NB4 (cell line): ENCODE measurements at regions not wholly inside any gene's neighbourhood (a gene's known extent, or its start where the extent isn't known, plus 50 kb on each side); places are given as distances from the start of the nearest gene placed in this dataset.

Experiments used
- DNase-seq: peaks from one replicate; pipeline ENCODE4 v3.0.0; 2010; ENCODE audit warnings: low read depth
- H3K4me3 ChIP-seq: one replicate; pipeline ENCODE4 v1.5.1; 2011; ENCODE audit warnings: mild to moderate bottlenecking, low read depth, low read length, moderate library complexity
- MYC ChIP-seq: IDR thresholded peaks from 2 replicates; pipeline ENCODE4 v1.6.1; 2011; ENCODE audit warnings: low read depth, low read length
- POLR2A ChIP-seq: IDR thresholded peaks from 2 replicates; pipeline ENCODE4 v1.6.1; 2011; ENCODE audit warnings: mild to moderate bottlenecking; ENCODE audit not compliant: insufficient read length; ENCODE audit errors: extremely low read depth
- TF ChIP-seq, protein P1 (sequence below): IDR thresholded peaks from one replicate; pipeline ENCODE4 v1.5.1; 2012; ENCODE audit warnings: low read depth, low read length
- TF ChIP-seq, protein P2 (sequence below): IDR thresholded peaks from 2 replicates; pipeline ENCODE4 v1.6.1; 2011; ENCODE audit warnings: low read depth, low read length

DNA sequence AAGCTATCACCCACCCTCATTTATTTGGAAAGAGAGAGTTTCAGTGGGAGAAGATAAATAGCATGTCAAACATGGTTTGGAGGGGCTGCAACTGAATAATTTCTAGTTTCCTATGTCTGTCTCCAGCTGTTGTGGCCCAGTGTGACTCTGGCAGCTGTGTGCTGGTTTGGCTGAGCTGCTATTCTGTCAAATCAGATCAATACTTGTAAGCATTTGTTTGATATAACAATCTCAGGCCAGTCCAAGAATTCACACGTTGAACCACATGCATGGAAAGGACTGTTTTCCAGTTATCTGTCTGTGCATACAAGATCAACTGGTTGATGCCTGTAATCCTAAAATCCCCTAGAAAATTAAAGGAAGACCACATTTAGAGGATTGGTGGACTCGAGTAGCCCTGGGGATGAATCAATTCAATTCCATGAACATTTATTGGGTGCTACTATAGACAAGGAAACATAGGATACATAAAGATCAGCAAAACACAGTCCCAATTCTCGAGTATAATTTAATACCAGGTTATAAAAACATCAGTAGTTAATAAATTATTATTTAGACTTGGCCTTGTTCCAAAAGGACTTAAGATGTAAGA, 209.0 kb upstream of the PARD3B start:
- no peak for DNase-seq
- TF ChIP-seq, protein P1, sequence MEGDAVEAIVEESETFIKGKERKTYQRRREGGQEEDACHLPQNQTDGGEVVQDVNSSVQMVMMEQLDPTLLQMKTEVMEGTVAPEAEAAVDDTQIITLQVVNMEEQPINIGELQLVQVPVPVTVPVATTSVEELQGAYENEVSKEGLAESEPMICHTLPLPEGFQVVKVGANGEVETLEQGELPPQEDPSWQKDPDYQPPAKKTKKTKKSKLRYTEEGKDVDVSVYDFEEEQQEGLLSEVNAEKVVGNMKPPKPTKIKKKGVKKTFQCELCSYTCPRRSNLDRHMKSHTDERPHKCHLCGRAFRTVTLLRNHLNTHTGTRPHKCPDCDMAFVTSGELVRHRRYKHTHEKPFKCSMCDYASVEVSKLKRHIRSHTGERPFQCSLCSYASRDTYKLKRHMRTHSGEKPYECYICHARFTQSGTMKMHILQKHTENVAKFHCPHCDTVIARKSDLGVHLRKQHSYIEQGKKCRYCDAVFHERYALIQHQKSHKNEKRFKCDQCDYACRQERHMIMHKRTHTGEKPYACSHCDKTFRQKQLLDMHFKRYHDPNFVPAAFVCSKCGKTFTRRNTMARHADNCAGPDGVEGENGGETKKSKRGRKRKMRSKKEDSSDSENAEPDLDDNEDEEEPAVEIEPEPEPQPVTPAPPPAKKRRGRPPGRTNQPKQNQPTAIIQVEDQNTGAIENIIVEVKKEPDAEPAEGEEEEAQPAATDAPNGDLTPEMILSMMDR, result no peak
- TF ChIP-seq POLR2A (no peak), MYC (no peak)
- TF ChIP-seq, protein P2, sequence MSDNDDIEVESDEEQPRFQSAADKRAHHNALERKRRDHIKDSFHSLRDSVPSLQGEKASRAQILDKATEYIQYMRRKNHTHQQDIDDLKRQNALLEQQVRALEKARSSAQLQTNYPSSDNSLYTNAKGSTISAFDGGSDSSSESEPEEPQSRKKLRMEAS, result no peak

DNA sequence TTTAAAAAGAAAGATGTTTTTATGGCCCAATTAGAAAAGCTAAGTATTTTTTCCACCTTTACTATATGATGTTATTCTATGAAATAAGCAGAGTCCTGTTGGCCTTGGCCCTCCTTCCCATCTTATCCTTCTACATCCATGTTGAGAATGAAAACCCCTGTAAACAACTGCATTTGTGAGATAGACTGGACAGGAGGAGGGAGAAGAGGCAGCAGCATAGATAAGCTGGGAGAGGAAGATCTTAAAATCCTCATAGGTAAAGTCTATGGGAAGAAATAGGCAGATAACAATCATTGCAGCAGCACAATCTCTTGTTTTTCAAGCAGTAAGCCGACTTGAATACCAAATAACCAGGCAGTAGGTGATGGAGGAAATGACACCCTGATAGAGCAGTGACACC, 207.6 kb upstream of the PARD3B start:
- no peak for TF ChIP-seq MYC
- TF ChIP-seq, protein P2, result no peak
- TF ChIP-seq, protein P1, result no peak
- TF ChIP-seq POLR2A, result no peak
- H3K4me3 ChIP-seq, result no peak overlapping the region
- no peak for DNase-seq

More for the DNA sequence above, 209.0 kb upstream of the PARD3B start:
- no peak overlapping the region for H3K4me3 ChIP-seq

DNA sequence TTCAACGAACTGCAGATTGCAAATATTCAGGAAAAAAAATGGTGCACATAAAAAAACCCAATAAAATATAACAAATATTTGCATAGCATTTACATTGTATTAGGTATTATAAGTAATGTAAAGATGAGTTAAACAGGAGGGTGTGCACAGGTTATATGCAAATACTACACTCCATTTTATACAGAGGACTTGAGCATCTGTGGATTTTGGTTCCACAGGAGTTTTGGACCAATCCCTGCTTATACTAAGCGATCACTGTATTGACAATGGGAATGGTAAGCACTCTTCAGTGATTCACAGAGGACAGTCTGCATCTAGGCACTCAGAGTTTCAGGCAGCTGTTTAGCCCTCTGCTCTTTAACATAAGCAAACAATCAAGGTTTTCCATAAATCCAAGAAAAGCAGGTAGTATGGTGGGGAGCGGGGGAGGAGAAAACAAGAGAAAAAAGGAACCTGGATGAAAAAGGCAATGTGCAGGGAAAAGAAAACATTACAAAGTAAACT, 206.0 kb upstream of the PARD3B start:
- DNase-seq, result no peak
- H3K4me3 ChIP-seq, result no peak overlapping the region
- no peak for TF ChIP-seq POLR2A
- TF ChIP-seq MYC, result no peak
- TF ChIP-seq, protein P2, result no peak
- TF ChIP-seq, protein P1, result no peak

DNA sequence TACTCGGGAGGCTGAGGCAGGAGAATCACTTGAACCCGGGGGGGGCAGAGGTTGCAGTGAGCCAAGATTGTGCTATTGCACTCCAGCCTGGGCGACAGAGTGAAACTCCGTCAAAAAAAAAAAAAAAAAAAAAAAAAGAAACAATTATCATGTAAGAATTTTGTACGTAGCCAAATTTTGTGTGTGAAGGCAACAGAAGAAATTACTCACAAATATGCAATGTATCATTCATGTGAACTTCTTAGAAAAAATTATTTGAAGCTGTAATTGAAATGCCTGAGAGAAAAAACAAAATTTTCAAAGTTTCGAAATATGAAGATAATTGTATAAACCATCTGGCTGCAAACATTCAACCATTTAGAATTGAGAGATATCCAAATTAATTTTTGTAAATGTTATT, 204.8 kb upstream of the PARD3B start:
- DNase-seq, result no peak
- TF ChIP-seq MYC (no peak), POLR2A (no peak)
- TF ChIP-seq, protein P1, result no peak
- TF ChIP-seq, protein P2, result no peak
- H3K4me3 ChIP-seq, result no peak overlapping the region

DNA sequence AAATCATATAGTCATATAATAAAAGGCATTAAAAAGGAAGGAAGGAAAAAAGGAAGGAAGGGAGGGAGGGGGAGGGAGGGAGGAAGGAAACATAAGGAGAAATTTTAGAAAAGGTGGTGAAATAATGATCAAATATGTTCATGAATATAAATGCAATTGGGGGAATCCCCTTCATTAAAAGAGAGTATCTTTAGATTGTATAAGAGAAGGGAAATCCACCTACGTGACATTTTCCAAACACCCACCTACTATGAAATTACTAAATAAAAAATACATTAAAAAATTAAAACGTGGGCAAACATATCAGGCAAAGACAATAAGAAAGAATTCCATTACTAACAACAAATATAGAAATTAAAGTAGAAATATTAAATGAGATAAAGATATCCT, 203.4 kb upstream of the PARD3B start:
- DNase-seq, result no peak
- TF ChIP-seq POLR2A, result no peak
- TF ChIP-seq, protein P2, result no peak
- TF ChIP-seq MYC, result no peak
- no peak overlapping the region for H3K4me3 ChIP-seq

DNA sequence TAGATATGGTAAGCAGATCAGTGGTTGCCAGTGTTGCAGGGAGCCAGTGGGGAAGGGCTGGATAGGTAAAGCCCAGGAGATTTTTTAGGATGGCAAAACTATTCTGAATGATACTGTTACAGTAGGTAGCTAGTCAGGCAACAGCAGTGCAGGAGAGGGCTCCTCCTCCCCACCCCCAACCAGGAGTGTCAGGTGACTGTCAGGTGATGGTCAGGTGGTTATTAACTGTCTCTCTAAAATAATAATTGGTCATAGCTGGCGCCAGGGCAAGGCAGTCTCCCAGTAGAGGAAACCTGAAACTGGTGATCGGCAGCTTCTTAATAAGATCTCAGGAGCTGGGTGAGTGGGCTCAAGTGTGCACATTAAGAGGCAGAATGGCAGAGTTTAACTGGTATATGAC, 201.6 kb upstream of the PARD3B start:
- TF ChIP-seq, protein P2, result no peak
- TF ChIP-seq MYC (no peak), POLR2A (no peak)
- TF ChIP-seq, protein P1, result no peak
- DNase-seq, result no peak
- H3K4me3 ChIP-seq, result no peak overlapping the region
